Gastroesophageal sphincter (tissue), 4 donors: ENCODE measurements at regions not wholly inside any gene's neighbourhood (a gene's known extent, or its start where the extent isn't known, plus 50 kb on each side); places are given as distances from the start of the nearest gene placed in this dataset.

ENCODE experiments used
- ATAC-seq: fragments of 150-250 bp; one replicate; pipeline ENCODE4 v1.9.1; 2016; ENCODE audit warnings: mild to moderate bottlenecking, moderate library complexity
- H3K27ac ChIP-seq, 4 donors: fragments of 200-600 bp; sonication (generic) in 3 of 4; 1 replicate in 3 of 4; 2 replicates in 1 of 4; pipeline ENCODE4 v1.5.1; 2016 to 2019
- H3K27me3 ChIP-seq: fragments of 200-600 bp; sonication (generic); one replicate; pipeline ENCODE4 v1.5.1; 2019
- H3K36me3 ChIP-seq, 2 donors: fragments of 200-600 bp; sonication (generic); one replicate each; pipeline ENCODE4 v1.5.1; 2019; ENCODE audit warnings: control low read depth in 1 of 2
- H3K4me1 ChIP-seq, 3 donors: fragments of 200-600 bp; sonication (generic); 1 replicate in 2 of 3; 2 replicates in 1 of 3; pipeline ENCODE4 v1.5.1; 2016 to 2019; ENCODE audit warnings: control low read depth in 2 of 3
- H3K4me3 ChIP-seq, 2 donors: fragments of 200-600 bp; sonication (generic); one replicate each; pipeline ENCODE4 v1.5.1; 2019; ENCODE audit warnings: mild to moderate bottlenecking in 1 of 2, moderate library complexity in 1 of 2
- H3K9me3 ChIP-seq, 3 donors: fragments of 200-600 bp; sonication (generic); one replicate each; pipeline ENCODE4 v1.5.1; 2017 to 2019; ENCODE audit warnings: control low read depth in 2 of 3
- EP300 ChIP-seq: sonication (generic); formaldehyde crosslinking; IDR thresholded peaks from one replicate; pipeline ENCODE4 v1.6.1; 2017; ENCODE audit warnings: antibody characterized with exemption, mild to moderate bottlenecking
- POLR2A ChIP-seq, 2 donors: fragments of 450-650 bp; IDR thresholded peaks; one replicate each; pipeline ENCODE4 v1.6.1; 2017; ENCODE audit warnings: antibody characterized with exemption in 2 of 2, mild to moderate bottlenecking in 2 of 2, moderate library complexity in 1 of 2
- POLR2AphosphoS5 ChIP-seq: sonication (generic); formaldehyde crosslinking; IDR thresholded peaks from one replicate; pipeline ENCODE4 v1.6.1; 2017; ENCODE audit warnings: antibody characterized with exemption
- WGBS, 2 donors: methylation state at CpG; one replicate each; pipeline ENCODE4 v1.1.5; 2018; ENCODE audit warnings: low coverage in 1 of 2; 5-methylcytosine and 5-hydroxymethylcytosine counted together
- TF ChIP-seq, protein P1 (sequence below), 4 experiments: fragments of 200-600 bp in 2 of 4; fragments of 450-650 bp in 2 of 4; sonication (generic) in 1 of 4; IDR thresholded peaks; one replicate each; pipeline ENCODE4 v1.5.1; 2017 to 2019; ENCODE audit warnings: antibody characterized with exemption in 4 of 4, mild to moderate bottlenecking in 2 of 4, moderate library complexity in 2 of 4

DNA sequence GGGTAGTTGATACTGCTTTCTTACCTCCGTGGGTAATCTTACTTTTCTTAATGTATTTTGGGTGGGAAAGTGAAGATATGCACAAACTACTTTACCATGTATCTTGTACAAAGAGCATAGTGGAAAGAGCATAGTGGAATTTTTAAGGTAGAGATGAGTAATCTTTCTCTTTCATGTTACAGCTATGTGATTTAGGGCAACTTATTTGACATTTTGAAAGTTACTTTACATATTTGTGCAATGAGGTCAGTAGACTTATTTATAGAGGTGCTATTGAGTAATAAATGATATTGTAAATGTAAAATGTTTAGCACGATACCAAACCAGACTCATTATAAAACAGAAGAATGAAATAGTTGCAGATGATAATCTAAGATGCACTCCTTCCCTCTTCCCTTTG is 351.2 kb downstream of the TRAM1L1 start:
- TF ChIP-seq POLR2AphosphoS5 (no peak), POLR2A (IDR thresholded peaks at IDR 0.05) (no peak), EP300 (no peak)
- TF ChIP-seq, protein P1, sequence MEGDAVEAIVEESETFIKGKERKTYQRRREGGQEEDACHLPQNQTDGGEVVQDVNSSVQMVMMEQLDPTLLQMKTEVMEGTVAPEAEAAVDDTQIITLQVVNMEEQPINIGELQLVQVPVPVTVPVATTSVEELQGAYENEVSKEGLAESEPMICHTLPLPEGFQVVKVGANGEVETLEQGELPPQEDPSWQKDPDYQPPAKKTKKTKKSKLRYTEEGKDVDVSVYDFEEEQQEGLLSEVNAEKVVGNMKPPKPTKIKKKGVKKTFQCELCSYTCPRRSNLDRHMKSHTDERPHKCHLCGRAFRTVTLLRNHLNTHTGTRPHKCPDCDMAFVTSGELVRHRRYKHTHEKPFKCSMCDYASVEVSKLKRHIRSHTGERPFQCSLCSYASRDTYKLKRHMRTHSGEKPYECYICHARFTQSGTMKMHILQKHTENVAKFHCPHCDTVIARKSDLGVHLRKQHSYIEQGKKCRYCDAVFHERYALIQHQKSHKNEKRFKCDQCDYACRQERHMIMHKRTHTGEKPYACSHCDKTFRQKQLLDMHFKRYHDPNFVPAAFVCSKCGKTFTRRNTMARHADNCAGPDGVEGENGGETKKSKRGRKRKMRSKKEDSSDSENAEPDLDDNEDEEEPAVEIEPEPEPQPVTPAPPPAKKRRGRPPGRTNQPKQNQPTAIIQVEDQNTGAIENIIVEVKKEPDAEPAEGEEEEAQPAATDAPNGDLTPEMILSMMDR (IDR thresholded peaks at IDR 0.05): no peak
- Histone ChIP-seq H3K4me1 (no peaks in the 10 kb centered on the region), H3K36me3 (no peaks in the 10 kb centered on the region), H3K27me3 (no peaks in the 10 kb centered on the region), H3K4me3 (no peak overlapping the region), H3K27ac (no peak overlapping the region), H3K9me3 (no peaks in the 10 kb centered on the region)
- 64 to 73% methylated on average over 2 of the region's 2 CpGs for WGBS, 2 donors
- ATAC-seq: no peak

DNA sequence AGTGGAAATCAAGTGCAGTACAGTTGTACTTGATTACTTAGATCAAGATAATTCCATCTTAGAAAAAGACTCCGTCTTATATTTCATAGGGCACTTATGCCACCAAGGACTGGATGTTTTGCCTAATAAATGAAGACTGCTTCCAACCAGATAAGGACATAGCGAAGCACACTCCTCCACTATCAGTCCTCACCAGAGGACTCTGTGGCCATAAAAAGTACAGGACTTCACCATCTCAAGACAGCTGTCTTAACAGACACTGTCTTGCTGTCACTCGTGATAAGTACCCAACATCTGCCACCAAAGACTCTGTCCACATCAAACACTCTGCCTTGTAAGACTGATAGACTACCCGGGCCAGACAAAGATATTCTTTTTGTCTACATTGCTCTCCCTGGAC is 352.0 kb downstream of the TRAM1L1 start:
- Histone ChIP-seq H3K9me3 (no peaks in the 10 kb centered on the region), H3K36me3 (no peaks in the 10 kb centered on the region), H3K4me1 (no peaks in the 10 kb centered on the region), H3K4me3 (no peak overlapping the region), H3K27me3 (no peaks in the 10 kb centered on the region), H3K27ac (no peak overlapping the region)
- TF ChIP-seq POLR2AphosphoS5 (no peak), EP300 (no peak), POLR2A (IDR thresholded peaks at IDR 0.05) (no peak)
- TF ChIP-seq, protein P1 (IDR thresholded peaks at IDR 0.05): no peak
- ATAC-seq: no peak
- WGBS, 2 donors: 87 to 94% methylated on average over 4 of the region's 4 CpGs

DNA sequence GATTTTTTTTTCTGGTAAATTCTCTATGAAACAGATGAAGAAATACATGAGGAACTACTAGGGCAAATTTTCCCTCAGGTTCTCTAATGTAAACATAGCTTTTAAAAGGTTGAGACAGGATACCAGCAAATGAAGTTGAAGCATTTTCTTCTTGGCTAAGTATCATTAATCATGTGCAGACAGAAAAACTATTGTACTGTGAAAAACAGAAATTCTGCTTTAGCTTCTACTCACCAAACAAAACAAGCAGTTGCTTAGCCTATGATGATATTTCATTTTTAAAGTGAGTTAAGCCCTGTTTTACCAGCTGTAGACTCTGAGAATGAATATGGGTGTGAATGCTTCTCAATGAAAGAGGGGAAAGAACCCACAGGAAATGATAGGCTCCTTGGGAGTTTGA is 358.9 kb downstream of the TRAM1L1 start:
- ATAC-seq: no peak

DNA sequence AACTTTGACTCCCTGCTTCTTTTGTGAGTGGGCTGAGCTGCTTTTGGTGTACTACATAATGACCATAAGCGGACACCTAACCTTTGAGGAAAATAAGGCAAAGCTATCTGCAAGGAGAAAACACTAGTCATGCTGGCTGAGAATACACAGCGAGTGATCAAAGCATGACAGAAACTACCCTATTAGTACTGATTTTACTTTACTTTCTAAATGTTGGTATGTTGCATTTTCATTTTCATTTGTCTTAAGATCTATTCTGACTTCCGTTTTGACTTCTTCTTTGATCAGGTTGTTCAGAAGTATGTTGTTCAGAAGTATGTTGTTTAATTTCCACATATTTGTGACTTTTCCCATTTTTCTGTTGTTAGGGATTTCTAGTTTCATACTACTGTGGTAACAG is 361.1 kb downstream of the TRAM1L1 start:
- H3K9me3 ChIP-seq: no peaks in the 10 kb centered on the region
- no peaks in the 10 kb centered on the region for H3K27me3 ChIP-seq
- TF ChIP-seq, protein P1 (IDR thresholded peaks at IDR 0.05): no peak
- TF ChIP-seq EP300 (no peak), POLR2AphosphoS5 (no peak), POLR2A (IDR thresholded peaks at IDR 0.05) (no peak)
- no peaks in the 10 kb centered on the region for H3K4me1 ChIP-seq
- H3K36me3 ChIP-seq: no peaks in the 10 kb centered on the region
- WGBS, 2 donors: 88 to 98% methylated on average over 3 of the region's 3 CpGs
- H3K4me3 ChIP-seq: no peak overlapping the region
- no peak for ATAC-seq
- no peak overlapping the region for H3K27ac ChIP-seq

More for the DNA sequence above, 358.9 kb downstream of the TRAM1L1 start:
- no peaks in the 10 kb centered on the region for H3K4me1 ChIP-seq
- no peaks in the 10 kb centered on the region for H3K36me3 ChIP-seq
- H3K9me3 ChIP-seq: no peaks in the 10 kb centered on the region
- no peak overlapping the region for H3K27ac ChIP-seq
- H3K4me3 ChIP-seq: no peak overlapping the region
- no peaks in the 10 kb centered on the region for H3K27me3 ChIP-seq
- TF ChIP-seq POLR2A (IDR thresholded peaks at IDR 0.05) (no peak), POLR2AphosphoS5 (no peak), EP300 (no peak)
- TF ChIP-seq, protein P1 (IDR thresholded peaks at IDR 0.05): no peak

DNA sequence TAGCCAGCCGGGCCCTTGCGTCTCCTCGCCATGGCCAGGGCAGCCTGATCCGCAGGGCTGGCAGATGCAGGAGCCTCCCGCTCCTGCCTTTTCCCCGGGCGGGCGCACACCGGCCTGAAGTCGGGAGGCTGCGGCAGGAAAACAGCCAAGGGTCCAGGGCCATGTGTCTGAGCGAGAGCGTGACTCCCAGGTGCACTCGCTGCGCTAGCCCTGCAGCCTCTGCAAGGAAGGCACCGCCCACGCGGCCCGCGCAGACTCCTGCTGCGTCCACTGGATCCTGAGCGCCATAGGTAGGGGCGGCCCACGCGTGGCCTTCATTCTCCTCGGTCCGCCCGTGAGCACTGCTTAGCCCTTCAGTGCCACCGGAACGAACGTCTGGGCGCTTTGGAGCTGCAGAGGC is 379.9 kb downstream of the TRAM1L1 start:
- Histone ChIP-seq H3K27me3 (no peaks in the 10 kb centered on the region), H3K36me3 (no peaks in the 10 kb centered on the region), H3K27ac (no peak overlapping the region), H3K9me3 (peaks cover 0 to 5% (median 0%) of the 10 kb centered on the region in 3 donors), H3K4me1 (no peaks in the 10 kb centered on the region), H3K4me3 (no peak overlapping the region)
- ATAC-seq: peak; percentile 24
- WGBS, 2 donors: no CpG with 5 or more reads among the region's 32 CpGs
- TF ChIP-seq POLR2A (IDR thresholded peaks at IDR 0.05): no peak
- TF ChIP-seq POLR2AphosphoS5: no peak
